ENCODE measurements at regions not wholly inside any gene's neighbourhood (a gene's known extent, or its start where the extent isn't known, plus 50 kb on each side); places are given as distances from the start of the nearest gene placed in this dataset.
"Not testable (repeated sequence)": the region's sequence is repeated elsewhere in the genome, so short reads cannot be mapped to it uniquely, and the experiment has no call there.

DNA sequence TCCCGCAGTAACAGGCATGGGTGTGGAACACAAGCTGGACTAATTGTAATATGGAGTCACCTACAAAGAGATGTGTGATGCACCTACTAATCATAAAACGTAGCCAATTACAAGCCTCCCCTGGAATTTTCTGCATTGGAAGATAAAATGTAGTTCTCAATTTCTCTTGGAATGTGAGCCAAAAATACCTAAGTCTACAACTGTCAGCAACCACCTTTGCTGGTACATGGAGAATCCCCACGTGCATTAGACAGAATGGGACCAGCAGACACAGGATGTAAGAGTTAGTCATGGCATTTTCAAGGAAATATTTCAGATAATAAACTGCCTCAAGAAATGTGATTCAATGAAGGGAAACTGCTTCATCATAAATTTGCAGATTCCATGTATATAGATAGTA lies 85.6 kb upstream of the DCC start:
- TF ChIP-seq, protein P1, sequence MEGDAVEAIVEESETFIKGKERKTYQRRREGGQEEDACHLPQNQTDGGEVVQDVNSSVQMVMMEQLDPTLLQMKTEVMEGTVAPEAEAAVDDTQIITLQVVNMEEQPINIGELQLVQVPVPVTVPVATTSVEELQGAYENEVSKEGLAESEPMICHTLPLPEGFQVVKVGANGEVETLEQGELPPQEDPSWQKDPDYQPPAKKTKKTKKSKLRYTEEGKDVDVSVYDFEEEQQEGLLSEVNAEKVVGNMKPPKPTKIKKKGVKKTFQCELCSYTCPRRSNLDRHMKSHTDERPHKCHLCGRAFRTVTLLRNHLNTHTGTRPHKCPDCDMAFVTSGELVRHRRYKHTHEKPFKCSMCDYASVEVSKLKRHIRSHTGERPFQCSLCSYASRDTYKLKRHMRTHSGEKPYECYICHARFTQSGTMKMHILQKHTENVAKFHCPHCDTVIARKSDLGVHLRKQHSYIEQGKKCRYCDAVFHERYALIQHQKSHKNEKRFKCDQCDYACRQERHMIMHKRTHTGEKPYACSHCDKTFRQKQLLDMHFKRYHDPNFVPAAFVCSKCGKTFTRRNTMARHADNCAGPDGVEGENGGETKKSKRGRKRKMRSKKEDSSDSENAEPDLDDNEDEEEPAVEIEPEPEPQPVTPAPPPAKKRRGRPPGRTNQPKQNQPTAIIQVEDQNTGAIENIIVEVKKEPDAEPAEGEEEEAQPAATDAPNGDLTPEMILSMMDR (IDR thresholded peaks at IDR 0.05): no peak
- DNase-seq (ENCODE audit: low spot score): no peak
- H3K27ac ChIP-seq: no peak overlapping the region
- no peak overlapping the region for H3K4me3 ChIP-seq

DNA sequence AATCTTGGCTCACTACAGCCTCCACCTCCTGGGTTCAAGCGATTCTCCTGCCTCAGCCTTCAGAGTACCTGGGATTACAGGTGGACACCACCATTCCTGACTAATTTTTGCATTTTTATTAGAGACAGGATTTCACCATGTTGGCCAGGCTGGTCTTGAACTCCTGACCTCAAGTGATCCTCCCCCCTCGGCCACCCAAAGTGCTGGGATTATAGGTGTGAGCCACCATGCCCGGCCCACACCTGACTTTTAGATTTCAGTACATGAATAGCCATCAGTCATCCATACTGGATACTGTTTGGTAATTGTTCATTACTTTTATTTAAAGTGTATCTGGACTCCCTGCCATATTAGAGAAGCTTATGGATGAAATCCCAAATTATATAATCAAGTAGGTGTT lies 82.6 kb upstream of the DCC start:
- not testable (repeated sequence) for H3K27ac ChIP-seq; DNase-seq (ENCODE audit: low spot score); H3K4me3 ChIP-seq

DNA sequence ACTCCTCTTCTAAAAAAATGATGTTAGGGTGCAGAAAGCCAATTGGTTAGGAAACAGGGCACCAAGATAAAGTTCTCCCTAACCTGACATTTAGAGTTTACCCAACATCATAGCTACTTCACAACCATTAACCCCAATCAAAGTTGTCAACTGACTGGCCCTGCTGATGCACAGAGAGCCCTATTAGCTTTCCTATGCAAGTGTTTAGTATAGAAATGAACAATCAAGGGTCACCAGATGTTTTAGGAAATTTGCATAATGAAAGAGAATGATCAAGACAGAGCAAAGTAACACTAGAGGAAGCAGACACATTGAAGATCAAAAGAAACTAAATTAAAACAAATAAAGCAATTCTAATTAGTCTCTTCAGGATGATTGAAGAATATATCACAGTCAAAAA lies 64.2 kb upstream of the DCC start:
- Histone ChIP-seq H3K27ac (no peak overlapping the region), H3K4me3 (no peak overlapping the region)
- no peak for DNase-seq (ENCODE audit: low spot score)
- TF ChIP-seq, protein P1 (IDR thresholded peaks at IDR 0.05): no peak

GRCh38 chr18:52277785-52278184 lies 62.2 kb upstream of the DCC start:
- Histone ChIP-seq H3K4me3 (no peak overlapping the region), H3K27ac (no peak overlapping the region)
- TF ChIP-seq, protein P1 (IDR thresholded peaks at IDR 0.05): no peak
- no peak for DNase-seq (ENCODE audit: low spot score)

- TF ChIP-seq, protein P1 (IDR thresholded peaks at IDR 0.05): no peak
- Histone ChIP-seq H3K4me3 (no peak overlapping the region), H3K27ac (no peak overlapping the region)
- no peak for DNase-seq (ENCODE audit: low spot score)
Measured at GRCh38 chr18:52278191-52278590, 61.8 kb upstream of the DCC start.

DNA sequence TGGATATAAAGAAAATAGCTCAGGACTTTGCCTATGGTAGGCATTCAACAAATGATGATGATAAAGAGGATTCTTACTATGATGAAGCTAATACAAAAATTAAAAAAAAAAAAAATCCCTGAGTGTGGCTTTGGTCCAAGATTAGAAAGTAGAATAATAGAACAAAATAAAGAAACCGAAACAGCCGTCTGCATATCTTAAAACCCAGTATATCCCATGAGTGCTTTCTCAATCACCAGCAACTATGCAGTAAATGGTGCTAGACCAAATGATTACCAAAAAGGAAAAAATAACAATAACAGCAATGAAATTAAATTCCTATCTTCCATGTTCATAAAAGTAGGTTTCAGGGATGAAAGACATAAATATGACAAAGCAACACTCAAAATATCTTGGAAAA lies 59.3 kb upstream of the DCC start:
- H3K4me3 ChIP-seq: no peak overlapping the region
- TF ChIP-seq, protein P1 (IDR thresholded peaks at IDR 0.05): no peak
- no peak for DNase-seq (ENCODE audit: low spot score)
- H3K27ac ChIP-seq: no peak overlapping the region

- no peak for DNase-seq (ENCODE audit: low spot score)
- no peak overlapping the region for H3K4me3 ChIP-seq
- TF ChIP-seq, protein P1 (IDR thresholded peaks at IDR 0.05): no peak
Measured at GRCh38 chr18:52283927-52284326, 56.1 kb upstream of the DCC start.

DNA sequence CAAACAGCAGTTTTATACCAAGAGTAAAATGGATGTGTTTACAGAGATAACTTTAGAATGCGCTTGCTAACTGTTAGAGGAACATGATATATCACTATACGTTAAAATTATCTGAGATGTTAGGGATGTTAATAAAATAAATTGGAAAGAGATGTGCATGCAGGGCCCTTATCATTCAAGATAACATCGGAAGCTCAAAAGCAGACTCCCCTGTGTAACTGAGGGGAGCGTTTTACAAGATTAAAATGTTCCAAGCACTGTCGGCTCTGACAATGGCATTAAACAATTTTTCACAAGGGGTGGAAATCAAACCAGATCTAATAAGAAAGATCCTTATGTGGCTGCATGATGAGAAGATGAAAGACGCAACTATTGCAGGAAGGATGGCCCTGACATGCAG lies 53.3 kb upstream of the DCC start:
- TF ChIP-seq, protein P1 (IDR thresholded peaks at IDR 0.05): no peak
- Histone ChIP-seq H3K4me3 (no peak overlapping the region), H3K27ac (no peak overlapping the region)
- DNase-seq (ENCODE audit: low spot score): no peak

More at GRCh38 chr18:52283927-52284326, 56.1 kb upstream of the DCC start:
- H3K27ac ChIP-seq: no peak overlapping the region

Measured in coronary artery (tissue), 2 donors.